KMS-11 (cell line): ENCODE measurements at regions not wholly inside any gene's neighbourhood (a gene's known extent, or its start where the extent isn't known, plus 50 kb on each side); places are given as distances from the start of the nearest gene placed in this dataset.

Source experiments
- H2AFZ ChIP-seq: fragments of 200-600 bp; sonication (generic); 2 replicates; pipeline ENCODE4 v1.6.1; 2016; ENCODE audit warnings: antibody characterized with exemption, mixed run types, low read depth
- H3K27ac ChIP-seq: fragments of 200-600 bp; sonication (generic); 2 replicates; pipeline ENCODE4 v1.6.1; 2016; ENCODE audit warnings: mild to moderate bottlenecking, mixed run types
- H3K27me3 ChIP-seq: fragments of 200-600 bp; sonication (generic); 2 replicates; pipeline ENCODE4 v1.6.1; 2017; ENCODE audit warnings: mild to moderate bottlenecking, low read depth, mixed run types, moderate library complexity; ENCODE audit not compliant: insufficient read depth
- H3K36me3 ChIP-seq: fragments of 200-600 bp; sonication (generic); 2 replicates; pipeline ENCODE4 v1.6.1; 2017; ENCODE audit warnings: mild to moderate bottlenecking, mixed run types; ENCODE audit not compliant: insufficient read depth
- H3K4me1 ChIP-seq: fragments of 200-600 bp; sonication (generic); 2 replicates; pipeline ENCODE4 v1.6.1; 2016; ENCODE audit warnings: mild to moderate bottlenecking, low read depth, mixed run types; ENCODE audit not compliant: poor library complexity, severe bottlenecking
- H3K4me2 ChIP-seq: fragments of 200-600 bp; sonication (generic); 2 replicates; pipeline ENCODE4 v1.7.0; 2016; ENCODE audit warnings: mild to moderate bottlenecking, mixed run types
- H3K4me3 ChIP-seq: fragments of 200-600 bp; sonication (generic); IDR thresholded peaks from 2 replicates; pipeline ENCODE4 v1.6.1; 2017; ENCODE audit warnings: low read depth, low read length, mixed read lengths; ENCODE audit not compliant: insufficient read depth
- H3K79me2 ChIP-seq: fragments of 200-600 bp; sonication (generic); 2 replicates; pipeline ENCODE4 v1.6.1; 2016; ENCODE audit warnings: low read depth, mixed run types; ENCODE audit not compliant: insufficient read depth
- H3K9ac ChIP-seq: fragments of 200-600 bp; sonication (generic); 2 replicates; pipeline ENCODE4 v1.6.1; 2016; ENCODE audit warnings: mild to moderate bottlenecking, mixed run types
- H4K20me1 ChIP-seq: fragments of 200-600 bp; sonication (generic); 2 replicates; pipeline ENCODE4 v1.6.1; 2016; ENCODE audit warnings: mild to moderate bottlenecking, mixed run types; ENCODE audit not compliant: insufficient read depth
- TF ChIP-seq, protein P1 (sequence below): fragments of 200-600 bp; sonication (generic); conservative IDR thresholded peaks from 2 replicates; pipeline ENCODE4 v1.6.1; 2017; ENCODE audit warnings: low read depth, mild to moderate bottlenecking, antibody characterized with exemption, low read length, moderate library complexity, mixed read lengths

DNA sequence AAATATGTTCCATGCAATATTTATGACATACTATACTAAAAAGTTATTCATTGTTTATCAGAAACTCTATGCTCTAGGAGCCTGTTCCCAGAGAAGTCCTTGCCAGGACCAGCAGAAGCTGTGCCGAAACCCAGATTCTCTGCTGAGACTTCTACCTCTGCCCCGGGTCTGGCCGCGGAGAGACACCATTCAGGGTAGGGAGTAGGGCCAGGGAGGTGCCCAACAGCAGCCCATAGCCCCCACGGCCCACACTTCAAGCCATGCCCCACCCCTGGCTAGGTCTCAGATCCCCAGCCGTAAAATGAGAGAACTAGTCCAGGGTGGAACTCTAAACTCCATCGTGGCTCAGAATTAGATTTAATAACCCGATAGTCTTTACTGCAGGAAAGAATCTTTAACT is 102.9 kb downstream of the ZFP36L2 start:
- H3K79me2 ChIP-seq: no peaks in the 10 kb centered on the region
- no peak overlapping the region for H3K4me3 ChIP-seq
- H4K20me1 ChIP-seq: no peaks in the 10 kb centered on the region
- no peak overlapping the region for H3K9ac ChIP-seq
- H3K36me3 ChIP-seq: no peaks in the 10 kb centered on the region
- no peak overlapping the region for H3K27ac ChIP-seq
- H2AFZ ChIP-seq: no peak overlapping the region
- peaks cover 11% of the 10 kb centered on the region for H3K4me1 ChIP-seq
- H3K27me3 ChIP-seq: no peaks in the 10 kb centered on the region
- TF ChIP-seq, protein P1, sequence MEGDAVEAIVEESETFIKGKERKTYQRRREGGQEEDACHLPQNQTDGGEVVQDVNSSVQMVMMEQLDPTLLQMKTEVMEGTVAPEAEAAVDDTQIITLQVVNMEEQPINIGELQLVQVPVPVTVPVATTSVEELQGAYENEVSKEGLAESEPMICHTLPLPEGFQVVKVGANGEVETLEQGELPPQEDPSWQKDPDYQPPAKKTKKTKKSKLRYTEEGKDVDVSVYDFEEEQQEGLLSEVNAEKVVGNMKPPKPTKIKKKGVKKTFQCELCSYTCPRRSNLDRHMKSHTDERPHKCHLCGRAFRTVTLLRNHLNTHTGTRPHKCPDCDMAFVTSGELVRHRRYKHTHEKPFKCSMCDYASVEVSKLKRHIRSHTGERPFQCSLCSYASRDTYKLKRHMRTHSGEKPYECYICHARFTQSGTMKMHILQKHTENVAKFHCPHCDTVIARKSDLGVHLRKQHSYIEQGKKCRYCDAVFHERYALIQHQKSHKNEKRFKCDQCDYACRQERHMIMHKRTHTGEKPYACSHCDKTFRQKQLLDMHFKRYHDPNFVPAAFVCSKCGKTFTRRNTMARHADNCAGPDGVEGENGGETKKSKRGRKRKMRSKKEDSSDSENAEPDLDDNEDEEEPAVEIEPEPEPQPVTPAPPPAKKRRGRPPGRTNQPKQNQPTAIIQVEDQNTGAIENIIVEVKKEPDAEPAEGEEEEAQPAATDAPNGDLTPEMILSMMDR: no peak
- no peak overlapping the region for H3K4me2 ChIP-seq

DNA sequence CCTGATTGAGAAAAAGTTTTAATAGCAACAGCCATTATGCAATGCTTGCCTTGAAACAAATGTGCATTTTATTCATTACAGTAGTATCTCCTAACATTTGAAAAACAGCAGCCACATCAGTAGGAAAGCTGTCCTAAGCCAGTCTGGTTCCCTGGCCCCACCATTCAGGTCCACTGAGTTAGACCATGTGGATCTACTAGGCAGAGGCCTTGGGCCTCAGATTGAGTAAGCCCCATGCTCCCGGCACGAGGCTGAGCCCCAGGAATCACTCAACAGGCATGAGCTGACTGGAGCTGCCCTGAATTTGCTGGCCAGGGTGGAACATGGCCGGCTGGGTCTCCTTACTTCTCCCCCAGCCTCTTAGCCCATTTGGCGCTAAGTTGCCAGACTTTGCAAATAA is 103.4 kb downstream of the ZFP36L2 start:
- Histone ChIP-seq H3K4me1 (peaks cover 7% of the 10 kb centered on the region), H3K4me3 (no peak overlapping the region), H3K79me2 (no peaks in the 10 kb centered on the region), H3K36me3 (no peaks in the 10 kb centered on the region), H3K9ac (no peak overlapping the region), H2AFZ (no peak overlapping the region), H3K4me2 (no peak overlapping the region), H3K27ac (no peak overlapping the region), H4K20me1 (no peaks in the 10 kb centered on the region), H3K27me3 (no peaks in the 10 kb centered on the region)
- TF ChIP-seq, protein P1: no peak

DNA sequence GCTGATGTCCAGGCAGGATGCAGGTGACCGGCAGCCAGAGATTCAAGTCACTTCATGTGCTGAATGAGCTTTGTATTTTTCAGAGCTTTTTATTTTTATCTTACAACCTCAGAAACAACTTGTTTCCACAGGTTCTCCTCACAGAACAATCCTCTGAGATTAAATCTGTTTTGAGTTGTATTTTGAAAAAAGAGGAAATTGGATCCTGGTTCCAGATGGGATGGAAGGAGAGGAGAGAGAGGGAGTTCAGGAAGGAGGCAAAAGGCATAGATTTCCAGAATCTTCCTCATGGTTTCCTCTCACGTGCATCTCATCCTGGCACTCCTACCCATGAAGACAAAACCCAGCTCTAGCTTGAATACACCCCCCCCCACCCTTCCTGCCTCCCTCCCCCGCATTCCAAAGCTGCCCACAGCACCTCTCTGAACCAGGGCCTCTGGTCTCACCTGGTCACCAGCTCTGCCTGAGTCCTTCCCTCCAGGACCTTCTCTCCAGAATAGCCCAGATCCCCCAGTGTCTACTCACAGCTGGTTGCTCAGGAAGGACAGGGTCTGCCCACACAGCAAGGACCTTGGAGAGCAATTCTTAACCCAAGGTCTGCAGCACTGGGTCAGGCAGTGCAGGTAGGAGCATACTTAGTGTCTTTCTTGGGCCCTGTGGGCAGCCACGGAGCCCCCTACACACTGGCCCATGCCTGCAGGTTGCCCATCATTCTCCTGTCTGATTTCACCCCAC is 104.7 kb downstream of the ZFP36L2 start:
- no peaks in the 10 kb centered on the region for H3K36me3 ChIP-seq

DNA sequence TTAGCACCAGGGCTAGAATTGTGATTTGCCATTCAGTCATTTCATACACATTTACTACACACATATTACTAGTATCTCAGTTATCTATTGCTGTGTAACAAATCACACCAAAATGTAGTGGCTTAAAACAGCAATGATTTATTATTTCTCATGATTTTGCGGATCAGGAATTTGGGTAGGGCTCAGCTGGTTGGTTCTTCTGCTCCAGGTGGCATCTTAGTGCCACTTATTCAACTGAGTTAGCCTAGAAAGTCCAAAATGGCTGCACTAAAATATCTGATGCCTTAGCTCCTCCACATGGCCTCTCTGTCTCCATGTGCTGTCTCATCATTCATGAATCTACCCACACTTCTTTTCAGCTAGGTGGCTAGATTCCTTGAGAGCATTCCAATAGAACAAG is 107.1 kb downstream of the ZFP36L2 start:
- Histone ChIP-seq H3K27ac (no peak overlapping the region), H3K4me2 (no peak overlapping the region), H3K4me3 (no peak overlapping the region), H3K79me2 (no peaks in the 10 kb centered on the region), H3K27me3 (no peaks in the 10 kb centered on the region), H4K20me1 (no peaks in the 10 kb centered on the region), H3K4me1 (no peaks in the 10 kb centered on the region), H3K36me3 (no peaks in the 10 kb centered on the region), H3K9ac (no peak overlapping the region), H2AFZ (no peak overlapping the region)
- TF ChIP-seq, protein P1: no peak

More for the DNA sequence above, 104.7 kb downstream of the ZFP36L2 start:
- H4K20me1 ChIP-seq: no peaks in the 10 kb centered on the region
- no peak overlapping the region for H3K4me2 ChIP-seq
- H3K27me3 ChIP-seq: no peaks in the 10 kb centered on the region
- TF ChIP-seq, protein P1: no peak
- no peak overlapping the region for H3K9ac ChIP-seq
- H2AFZ ChIP-seq: no peak overlapping the region
- no peaks in the 10 kb centered on the region for H3K4me1 ChIP-seq
- no peaks in the 10 kb centered on the region for H3K79me2 ChIP-seq
- H3K27ac ChIP-seq: no peak overlapping the region
- no peak overlapping the region for H3K4me3 ChIP-seq
